ENCODE measurements at regions not wholly inside any gene's neighbourhood (a gene's known extent, or its start where the extent isn't known, plus 50 kb on each side); places are given as distances from the start of the nearest gene placed in this dataset.
A peak's percentile ranks its signal among the peaks of the same experiment; 100 is the strongest.

DNA sequence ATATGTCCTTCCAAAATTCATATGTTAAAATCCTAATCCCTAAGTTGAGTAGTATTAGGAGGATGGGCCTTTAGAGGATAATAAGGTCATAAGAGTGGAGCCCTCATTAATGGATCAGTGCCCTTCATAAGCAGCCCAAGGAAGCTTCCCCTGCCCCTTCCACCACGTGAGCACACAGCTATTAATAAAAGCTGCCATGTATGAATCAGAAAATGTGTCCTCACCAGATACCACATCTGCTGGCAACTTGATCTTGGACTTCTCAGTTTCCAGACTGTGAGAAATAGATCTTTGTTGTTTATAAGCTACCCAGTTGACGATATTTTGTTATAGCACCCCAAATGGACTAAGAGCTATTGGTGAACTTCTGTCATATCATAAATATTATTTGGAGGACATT, 207.7 kb upstream of the HDDC2 start:
- Histone ChIP-seq H2AFZ (ENCODE audit: insufficient read depth, low read length, poor library complexity) (no peak overlapping the region), H4K8ac (ENCODE audit: low read depth, low read length) (no peak overlapping the region), H3K79me1 (ENCODE audit: low read length) (peaks cover 3% of the 10 kb centered on the region), H3K79me2 (ENCODE audit: control insufficient read depth, insufficient read depth, low read length, poor library complexity) (no peaks in the 10 kb centered on the region), H2BK5ac (ENCODE audit: low read depth, low read length, poor library complexity) (no peak overlapping the region), H3K23ac (ENCODE audit: low read length) (no peak overlapping the region), H3K14ac (ENCODE audit: low read length) (no peak overlapping the region), H3K9me3 (ENCODE audit: insufficient read depth, low read depth, low read length) (no peaks in the 10 kb centered on the region), H4K91ac (ENCODE audit: low read depth, low read length) (no peak overlapping the region), H3K4me2 (ENCODE audit: low read length) (no peak overlapping the region), H3K4me1 (ENCODE audit: control insufficient read depth in 1 of 2, insufficient read depth in 2 of 2, low read length in 2 of 2) (peaks cover 4 to 5% of the 10 kb centered on the region in 2 experiments), H3K27me3 (ENCODE audit: insufficient read depth, low read length) (no peaks in the 10 kb centered on the region), H3K4ac (ENCODE audit: low read depth, low read length) (no peak overlapping the region), H3K4me3 (ENCODE audit: low read depth, low read length) (no peak overlapping the region), H2AK5ac (ENCODE audit: low read length) (no peak overlapping the region), H2BK12ac (ENCODE audit: low read length) (no peak overlapping the region), H3K18ac (ENCODE audit: low read length) (no peak overlapping the region), H3K9ac (ENCODE audit: low read length) (no peak overlapping the region), H3K27ac (ENCODE audit: low read depth, low read length) (no peak overlapping the region), H3K36me3 (ENCODE audit: control insufficient read depth in 1 of 2, insufficient read depth in 2 of 2, low read length in 2 of 2) (no peaks in the 10 kb centered on the region), H2BK120ac (ENCODE audit: insufficient read depth, low read length, poor library complexity) (no peak overlapping the region), H4K12ac (ENCODE audit: low read depth, low read length) (no peak overlapping the region)
- no peak for DNase-seq
- WGBS (ENCODE audit: extremely low coverage, insufficient coverage, insufficient read length): no CpG with 5 or more reads among the region's 2 CpGs

DNA sequence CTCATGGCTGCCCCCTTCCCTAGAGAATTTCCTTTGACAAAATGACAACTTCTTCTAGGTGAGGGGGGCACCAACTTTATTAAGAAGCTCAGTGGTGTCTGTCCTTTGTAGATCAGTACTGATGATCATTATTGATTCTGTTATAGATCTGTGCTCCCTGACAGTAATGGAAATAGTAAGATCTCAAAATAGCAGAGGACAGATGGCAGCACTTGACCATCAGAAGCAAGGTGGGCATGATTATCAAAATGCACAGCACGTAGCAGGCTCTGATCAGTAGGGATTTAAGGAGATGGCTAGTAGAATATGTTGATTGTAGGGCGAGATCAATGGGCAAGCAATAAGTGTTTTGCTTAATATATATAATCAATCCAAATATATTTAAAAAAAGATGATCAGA, 208.6 kb upstream of the HDDC2 start:
- Histone ChIP-seq H3K4me2 (ENCODE audit: low read length) (no peak overlapping the region), H3K4me1 (ENCODE audit: control insufficient read depth in 1 of 2, insufficient read depth in 2 of 2, low read length in 2 of 2) (peaks cover 4 to 5% of the 10 kb centered on the region in 2 experiments), H3K14ac (ENCODE audit: low read length) (no peak overlapping the region), H3K79me2 (ENCODE audit: control insufficient read depth, insufficient read depth, low read length, poor library complexity) (no peaks in the 10 kb centered on the region), H2BK12ac (ENCODE audit: low read length) (no peak overlapping the region), H2AFZ (ENCODE audit: insufficient read depth, low read length, poor library complexity) (no peak overlapping the region), H2BK120ac (ENCODE audit: insufficient read depth, low read length, poor library complexity) (no peak overlapping the region), H3K27ac (ENCODE audit: low read depth, low read length) (no peak overlapping the region), H4K12ac (ENCODE audit: low read depth, low read length) (no peak overlapping the region), H3K4me3 (ENCODE audit: low read depth, low read length) (no peak overlapping the region), H3K9me3 (ENCODE audit: insufficient read depth, low read depth, low read length) (no peaks in the 10 kb centered on the region), H3K36me3 (ENCODE audit: control insufficient read depth in 1 of 2, insufficient read depth in 2 of 2, low read length in 2 of 2) (no peaks in the 10 kb centered on the region), H3K9ac (ENCODE audit: low read length) (no peak overlapping the region), H3K4ac (ENCODE audit: low read depth, low read length) (no peak overlapping the region), H3K18ac (ENCODE audit: low read length) (no peak overlapping the region), H2AK5ac (ENCODE audit: low read length) (no peak overlapping the region), H3K27me3 (ENCODE audit: insufficient read depth, low read length) (no peaks in the 10 kb centered on the region), H3K79me1 (ENCODE audit: low read length) (peaks cover 3% of the 10 kb centered on the region), H2BK5ac (ENCODE audit: low read depth, low read length, poor library complexity) (no peak overlapping the region), H3K23ac (ENCODE audit: low read length) (no peak overlapping the region), H4K8ac (ENCODE audit: low read depth, low read length) (no peak overlapping the region), H4K91ac (ENCODE audit: low read depth, low read length) (no peak overlapping the region)
- no CpG with 5 or more reads among the region's 2 CpGs for WGBS (ENCODE audit: extremely low coverage, insufficient coverage, insufficient read length)
- no peak for DNase-seq

DNA sequence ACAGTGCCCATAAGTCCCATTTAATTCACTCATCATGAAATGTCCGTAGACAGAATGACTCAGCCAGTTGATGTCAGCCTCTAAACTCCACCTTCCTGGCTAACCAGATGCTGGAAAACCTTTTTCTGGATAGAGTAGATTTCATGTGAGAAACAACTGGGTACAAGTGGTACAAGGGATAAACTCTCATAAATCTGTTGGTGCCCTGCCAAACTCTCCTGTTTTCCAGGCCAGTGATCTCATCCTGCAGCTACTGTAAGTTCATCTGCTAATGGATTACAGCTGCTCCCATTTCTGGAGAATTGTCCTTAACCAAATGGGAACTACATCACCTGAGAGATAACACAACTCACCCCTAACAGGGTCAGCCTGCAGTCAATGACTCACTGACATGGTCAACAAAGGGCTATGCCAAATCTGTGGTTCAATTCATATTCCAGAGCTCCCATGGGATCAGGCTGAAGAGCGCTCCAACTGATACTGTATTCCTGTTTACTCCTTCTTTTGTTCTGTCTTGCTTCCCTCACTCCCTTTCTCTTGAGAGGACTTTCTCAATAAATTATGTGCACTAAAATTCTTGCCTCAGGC, 210.1 kb upstream of the HDDC2 start:
- H3K27ac ChIP-seq (ENCODE audit: low read depth, low read length): no peak overlapping the region
- H3K79me2 ChIP-seq (ENCODE audit: control insufficient read depth, insufficient read depth, low read length, poor library complexity): no peaks in the 10 kb centered on the region
- no peaks in the 10 kb centered on the region for H3K27me3 ChIP-seq (ENCODE audit: insufficient read depth, low read length)
- no peak overlapping the region for H2AFZ ChIP-seq (ENCODE audit: insufficient read depth, low read length, poor library complexity)
- peaks cover 3% of the 10 kb centered on the region for H3K79me1 ChIP-seq (ENCODE audit: low read length)
- no peak overlapping the region for H3K4me2 ChIP-seq (ENCODE audit: low read length)
- WGBS (ENCODE audit: extremely low coverage, insufficient coverage, insufficient read length): no CpG with 5 or more reads among the region's 2 CpGs
- H3K4me3 ChIP-seq (ENCODE audit: low read depth, low read length): no peak overlapping the region
- H2BK120ac ChIP-seq (ENCODE audit: insufficient read depth, low read length, poor library complexity): no peak overlapping the region
- no peaks in the 10 kb centered on the region for H3K36me3 ChIP-seq (ENCODE audit: control insufficient read depth in 1 of 2, insufficient read depth in 2 of 2, low read length in 2 of 2)
- DNase-seq: no peak
- H4K12ac ChIP-seq (ENCODE audit: low read depth, low read length): no peak overlapping the region
- no peak overlapping the region for H3K18ac ChIP-seq (ENCODE audit: low read length)
- no peak overlapping the region for H3K23ac ChIP-seq (ENCODE audit: low read length)
- no peak overlapping the region for H3K14ac ChIP-seq (ENCODE audit: low read length)
- H2AK5ac ChIP-seq (ENCODE audit: low read length): no peak overlapping the region
- peaks cover 4 to 5% of the 10 kb centered on the region in 2 experiments for H3K4me1 ChIP-seq (ENCODE audit: control insufficient read depth in 1 of 2, insufficient read depth in 2 of 2, low read length in 2 of 2)
- no peak overlapping the region for H3K9ac ChIP-seq (ENCODE audit: low read length)
- H2BK12ac ChIP-seq (ENCODE audit: low read length): no peak overlapping the region
- no peaks in the 10 kb centered on the region for H3K9me3 ChIP-seq (ENCODE audit: insufficient read depth, low read depth, low read length)
- H4K91ac ChIP-seq (ENCODE audit: low read depth, low read length): peak overlapping the region; percentile 39
- no peak overlapping the region for H2BK5ac ChIP-seq (ENCODE audit: low read depth, low read length, poor library complexity)
- no peak overlapping the region for H4K8ac ChIP-seq (ENCODE audit: low read depth, low read length)
- no peak overlapping the region for H3K4ac ChIP-seq (ENCODE audit: low read depth, low read length)

DNA sequence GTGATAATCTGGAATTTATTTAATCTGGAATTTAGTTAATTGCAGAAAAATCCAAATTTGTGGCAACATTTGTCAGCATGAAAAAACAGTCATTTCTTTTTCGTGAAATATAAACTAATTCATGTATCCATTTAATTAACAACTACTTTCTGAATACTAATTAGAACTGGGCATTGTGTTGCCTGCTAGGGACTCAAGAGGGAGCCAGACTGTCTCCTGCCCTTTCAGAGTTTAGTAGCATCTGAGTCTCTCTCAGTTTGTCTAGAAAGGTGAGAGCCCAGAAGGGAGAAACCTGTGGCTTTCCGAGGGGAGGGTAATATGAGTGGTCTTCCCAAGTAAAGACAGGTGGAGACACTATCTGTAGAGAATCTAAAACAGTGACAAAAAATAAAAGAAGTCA, 210.9 kb upstream of the HDDC2 start:
- Histone ChIP-seq H3K9ac (ENCODE audit: low read length) (no peak overlapping the region), H2BK120ac (ENCODE audit: insufficient read depth, low read length, poor library complexity) (no peak overlapping the region), H2AK5ac (ENCODE audit: low read length) (no peak overlapping the region), H3K4me1 (ENCODE audit: control insufficient read depth in 1 of 2, insufficient read depth in 2 of 2, low read length in 2 of 2) (peaks cover 4 to 5% of the 10 kb centered on the region in 2 experiments), H3K23ac (ENCODE audit: low read length) (no peak overlapping the region), H3K4ac (ENCODE audit: low read depth, low read length) (no peak overlapping the region), H3K9me3 (ENCODE audit: insufficient read depth, low read depth, low read length) (no peaks in the 10 kb centered on the region), H3K36me3 (ENCODE audit: control insufficient read depth in 1 of 2, insufficient read depth in 2 of 2, low read length in 2 of 2) (no peaks in the 10 kb centered on the region), H2BK12ac (ENCODE audit: low read length) (no peak overlapping the region), H3K18ac (ENCODE audit: low read length) (no peak overlapping the region), H3K14ac (ENCODE audit: low read length) (no peak overlapping the region), H3K4me2 (ENCODE audit: low read length) (no peak overlapping the region), H3K27ac (ENCODE audit: low read depth, low read length) (no peak overlapping the region), H4K8ac (ENCODE audit: low read depth, low read length) (no peak overlapping the region), H3K27me3 (ENCODE audit: insufficient read depth, low read length) (no peaks in the 10 kb centered on the region), H4K12ac (ENCODE audit: low read depth, low read length) (no peak overlapping the region), H2BK5ac (ENCODE audit: low read depth, low read length, poor library complexity) (no peak overlapping the region), H3K79me2 (ENCODE audit: control insufficient read depth, insufficient read depth, low read length, poor library complexity) (no peaks in the 10 kb centered on the region), H4K91ac (ENCODE audit: low read depth, low read length) (no peak overlapping the region), H3K4me3 (ENCODE audit: low read depth, low read length) (no peak overlapping the region), H3K79me1 (ENCODE audit: low read length) (peaks cover 3% of the 10 kb centered on the region), H2AFZ (ENCODE audit: insufficient read depth, low read length, poor library complexity) (no peak overlapping the region)
- DNase-seq: peak in 1 of 2 donors; percentile 50
- no CpG with 5 or more reads among the region's 2 CpGs for WGBS (ENCODE audit: extremely low coverage, insufficient coverage, insufficient read length)

Data from trophoblast cell (in vitro differentiated cells and primary cell).